SK-N-MC (cell line): ENCODE measurements at regions not wholly inside any gene's neighbourhood (a gene's known extent, or its start where the extent isn't known, plus 50 kb on each side); places are given as distances from the start of the nearest gene placed in this dataset.
"Not testable (repeated sequence)": the region's sequence is repeated elsewhere in the genome, so short reads cannot be mapped to it uniquely, and the experiment has no call there.

ENCODE experiments used
- DNase-seq: peaks from one replicate; pipeline ENCODE4 v3.0.0-alpha.2; 2011; ENCODE audit warnings: low read depth, low spot score
- H3K27ac ChIP-seq: fragments of 200-600 bp; sonication (generic); 2 replicates; pipeline ENCODE4 v1.5.1; 2016; ENCODE audit warnings: mixed run types
- H3K36me3 ChIP-seq: fragments of 200-600 bp; sonication (generic); 2 replicates; pipeline ENCODE4 v1.6.1; 2017; ENCODE audit warnings: antibody characterized with exemption, low read length, mixed read lengths; ENCODE audit not compliant: insufficient read depth
- H3K4me3 ChIP-seq: fragments of 200-600 bp; sonication (generic); 2 replicates; pipeline ENCODE4 v1.5.1; 2016
- H3K9ac ChIP-seq: fragments of 200-600 bp; sonication (generic); 2 replicates; pipeline ENCODE4 v1.8.0; 2017; ENCODE audit warnings: mixed run types, mixed read lengths; ENCODE audit not compliant: insufficient read length
- H3K9me3 ChIP-seq: fragments of 200-600 bp; sonication (generic); 2 replicates; pipeline ENCODE4 v1.6.1; 2017; ENCODE audit warnings: low read depth, mild to moderate bottlenecking, antibody characterized with exemption, low read length, moderate library complexity, mixed read lengths
- EZH2 ChIP-seq: fragments of 200-600 bp; sonication (generic); IDR thresholded peaks from one replicate; pipeline ENCODE4 v1.6.1; 2017; ENCODE audit warnings: antibody characterized with exemption
- FOXP2 ChIP-seq: optimal IDR thresholded peaks from 2 replicates; pipeline ENCODE3; 2011; ENCODE audit warnings: mild to moderate bottlenecking, moderate library complexity; ENCODE audit not compliant: insufficient read depth; ENCODE audit errors: extremely low read length, control extremely low read depth
- POLR2AphosphoS5 ChIP-seq: IDR thresholded peaks from 2 replicates; pipeline ENCODE4 v1.6.1; 2012; ENCODE audit warnings: mild to moderate bottlenecking, low read depth, low read length, borderline replicate concordance

DNA sequence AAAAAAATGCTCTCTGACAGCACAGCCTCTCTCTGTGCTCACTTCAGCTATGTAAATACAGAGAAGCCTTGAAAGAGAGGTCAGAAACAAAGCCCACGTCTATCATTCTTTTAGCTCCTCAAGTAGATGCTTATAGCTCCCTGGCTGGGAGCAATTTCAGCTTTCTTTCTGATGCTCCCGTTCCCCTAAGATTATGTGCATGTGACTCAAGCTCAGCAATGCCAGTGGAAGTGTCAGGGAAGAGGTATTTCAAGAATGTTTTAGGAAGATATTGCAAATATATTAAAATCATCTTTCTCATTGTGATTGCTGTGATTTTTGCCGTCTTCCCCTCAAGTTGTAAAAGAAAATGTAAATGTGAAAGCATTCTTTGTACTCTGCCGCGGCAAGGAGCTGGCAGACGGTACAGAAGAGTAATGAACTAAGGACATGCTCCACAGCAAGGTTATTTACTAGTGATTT, 1353.7 kb upstream of the ACO1 start:
- H3K36me3 ChIP-seq: no peaks in the 10 kb centered on the region
- peak overlapping the region; percentile 68 for H3K4me3 ChIP-seq
- H3K9ac ChIP-seq: peak overlapping the region; percentile 43
- no peak for DNase-seq
- TF ChIP-seq FOXP2 (no peak), EZH2 (no peak), POLR2AphosphoS5 (no peak)
- H3K9me3 ChIP-seq: no peaks in the 10 kb centered on the region
- peak overlapping the region; percentile 86 for H3K27ac ChIP-seq

DNA sequence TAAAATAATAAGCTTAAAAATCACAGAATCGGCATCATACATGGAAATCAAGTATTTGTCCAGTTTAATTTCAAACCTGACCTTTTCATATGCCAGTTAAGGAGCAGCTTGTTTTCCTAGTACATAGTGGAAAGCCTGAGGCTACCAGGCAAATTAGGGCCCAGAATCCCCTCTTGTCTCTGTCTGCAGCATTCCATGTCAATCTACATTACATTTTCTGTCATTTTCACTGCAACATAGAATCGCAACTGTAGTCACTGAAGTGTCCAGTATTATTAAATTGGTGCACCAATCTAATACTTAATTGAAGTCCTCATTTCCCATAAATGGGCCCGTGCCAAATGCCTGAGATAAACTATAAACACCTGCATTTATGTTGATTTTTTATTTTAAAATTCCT, 1352.2 kb upstream of the ACO1 start:
- peak overlapping the region; percentile 70 for H3K27ac ChIP-seq
- peak overlapping the region; percentile 4; the same call in 1 of the 2 replicates for H3K4me3 ChIP-seq
- no peak for TF ChIP-seq FOXP2
- H3K36me3 ChIP-seq: no peaks in the 10 kb centered on the region
- DNase-seq: no peak
- H3K9ac ChIP-seq: no peak overlapping the region
- no peaks in the 10 kb centered on the region for H3K9me3 ChIP-seq

DNA sequence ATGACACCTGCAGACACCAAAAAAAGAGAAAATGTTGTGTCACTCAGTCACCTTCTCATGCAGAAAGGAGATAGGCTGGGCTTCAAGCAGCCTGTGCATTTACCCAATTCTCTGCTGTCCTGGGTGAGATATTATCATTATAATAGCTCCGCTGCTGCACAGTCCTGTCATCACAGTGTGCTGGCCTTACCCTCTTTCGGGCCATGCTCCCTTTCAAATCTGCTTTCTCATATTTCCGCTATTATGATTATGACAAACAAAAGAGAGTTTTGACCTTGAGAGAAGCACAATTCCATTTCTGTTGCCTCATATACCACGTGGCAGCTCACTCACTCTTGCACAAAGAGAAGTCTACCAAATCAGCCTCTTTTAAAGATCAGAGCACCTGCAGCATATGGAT, 1350.1 kb upstream of the ACO1 start:
- Histone ChIP-seq H3K4me3 (no peak overlapping the region), H3K9me3 (no peaks in the 10 kb centered on the region), H3K9ac (no peak overlapping the region), H3K36me3 (no peaks in the 10 kb centered on the region), H3K27ac (no peak overlapping the region)
- TF ChIP-seq POLR2AphosphoS5 (no peak), EZH2 (no peak), FOXP2 (no peak)
- DNase-seq: no peak

DNA sequence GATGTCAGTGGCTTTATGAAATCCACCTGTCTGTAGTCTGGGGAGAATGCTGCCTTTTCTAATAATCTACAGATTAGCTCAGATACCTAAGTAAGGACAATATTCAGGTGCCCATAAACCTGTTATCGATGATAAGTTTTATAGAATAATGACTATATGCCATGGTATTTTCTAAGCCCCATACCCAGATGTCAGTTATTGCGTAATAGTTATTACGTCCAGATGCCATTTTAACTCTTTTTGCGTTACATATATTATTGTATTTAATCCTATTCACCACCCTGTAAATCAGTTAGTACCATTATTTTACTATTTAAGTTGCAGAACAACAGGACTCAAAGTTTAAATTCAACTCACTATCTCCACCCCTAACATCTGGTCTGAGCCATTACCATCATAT, 1343.9 kb upstream of the ACO1 start:
- no peak for TF ChIP-seq FOXP2
- no peak for TF ChIP-seq EZH2
- TF ChIP-seq POLR2AphosphoS5: no peak
- H3K9me3 ChIP-seq: no peaks in the 10 kb centered on the region
- H3K9ac ChIP-seq: no peak overlapping the region

DNA sequence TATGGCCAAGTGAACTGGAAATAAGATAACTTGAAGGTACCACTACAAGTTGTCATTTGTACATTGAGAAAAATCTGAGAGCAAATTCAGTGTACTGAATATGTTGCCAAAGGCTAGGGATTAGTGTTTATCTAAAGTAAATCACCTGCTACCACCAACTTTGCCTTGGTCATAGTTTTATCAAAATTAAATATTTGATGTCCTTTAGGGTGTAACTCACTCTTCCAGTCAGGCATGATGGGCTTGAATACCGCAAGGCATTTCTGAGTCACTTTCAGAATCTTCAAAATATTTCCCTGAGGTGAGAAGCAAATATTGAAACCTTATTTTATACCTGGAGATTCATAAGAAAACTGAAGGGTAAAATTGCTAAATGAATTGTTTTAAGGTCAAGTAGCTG, 1338.6 kb upstream of the ACO1 start:
- no peaks in the 10 kb centered on the region for H3K36me3 ChIP-seq

More for the DNA sequence above, 1343.9 kb upstream of the ACO1 start:
- no peak for DNase-seq
- Histone ChIP-seq H3K27ac (no peak overlapping the region), H3K4me3 (no peak overlapping the region), H3K36me3 (no peaks in the 10 kb centered on the region)

DNA sequence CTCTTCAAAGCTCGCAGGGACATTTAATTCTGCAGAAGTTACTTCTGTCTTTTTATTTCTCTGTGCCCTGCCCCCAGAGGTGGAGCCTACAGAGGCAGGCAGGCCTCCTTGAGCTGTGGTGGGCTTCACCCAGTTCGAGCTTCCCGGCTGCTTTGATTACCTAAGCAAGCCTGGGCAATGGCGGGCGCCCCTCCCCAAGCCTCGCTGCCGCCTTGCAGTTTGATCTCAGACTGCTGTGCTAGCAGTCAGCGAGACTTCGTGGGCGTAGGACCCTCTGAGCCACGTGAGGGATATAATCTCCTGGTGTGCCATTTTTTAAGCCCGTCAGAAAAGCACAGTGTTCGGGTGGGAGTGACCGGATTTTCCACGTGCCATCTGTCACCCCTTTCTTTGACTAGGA, 1322.9 kb upstream of the ACO1 start:
- DNase-seq, H3K9me3 ChIP-seq, H3K36me3 ChIP-seq, H3K27ac ChIP-seq, H3K4me3 ChIP-seq, H3K9ac ChIP-seq: not testable (repeated sequence)

More for the DNA sequence above, 1338.6 kb upstream of the ACO1 start:
- Histone ChIP-seq H3K9ac (no peak overlapping the region), H3K4me3 (no peak overlapping the region), H3K9me3 (no peaks in the 10 kb centered on the region), H3K27ac (no peak overlapping the region)
- no peak for DNase-seq
- TF ChIP-seq POLR2AphosphoS5: no peak
- TF ChIP-seq FOXP2: no peak

DNA sequence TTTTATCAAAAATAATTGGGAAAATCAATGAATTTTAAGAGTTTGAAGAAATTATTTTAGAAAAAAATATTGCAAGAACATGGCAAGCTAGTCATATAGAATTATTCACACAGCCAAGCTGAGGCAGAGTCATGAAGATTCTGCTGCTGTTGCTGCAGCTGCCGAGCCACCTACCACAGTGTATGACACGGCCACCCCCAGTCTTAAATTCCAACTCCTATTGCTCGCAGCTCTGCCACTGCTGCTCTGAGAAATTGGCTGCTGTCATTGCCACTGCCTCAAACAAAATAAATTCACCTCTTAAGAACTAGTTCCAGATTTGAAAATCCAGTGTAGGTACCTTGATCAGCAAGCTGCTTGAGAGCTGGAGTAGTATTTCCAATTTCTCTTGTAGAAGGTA, 1318.8 kb upstream of the ACO1 start:
- H3K9ac ChIP-seq: no peak overlapping the region
- no peak for DNase-seq
- no peak overlapping the region for H3K27ac ChIP-seq
- TF ChIP-seq POLR2AphosphoS5 (no peak), FOXP2 (no peak), EZH2 (no peak)
- H3K9me3 ChIP-seq: no peaks in the 10 kb centered on the region
- no peaks in the 10 kb centered on the region for H3K36me3 ChIP-seq
- no peak overlapping the region for H3K4me3 ChIP-seq

DNA sequence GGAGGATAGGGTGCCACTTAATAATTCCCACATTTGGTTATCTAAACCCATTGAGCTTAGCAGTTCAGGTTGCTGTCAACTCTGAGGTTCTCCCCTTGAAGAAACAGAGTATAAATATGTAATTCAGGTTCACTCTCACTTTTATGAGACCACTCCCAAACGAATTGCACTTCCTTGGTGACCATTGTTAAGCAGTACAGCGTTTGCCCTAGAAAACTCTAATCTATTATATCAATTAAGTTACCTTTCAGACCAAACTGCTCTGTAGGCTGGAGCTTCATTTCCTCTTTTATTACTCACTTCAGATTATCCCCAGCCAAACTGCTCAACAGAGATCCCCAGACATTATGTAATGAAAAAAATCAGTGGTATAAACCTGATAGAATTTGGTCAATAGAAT, 1317.0 kb upstream of the ACO1 start:
- Histone ChIP-seq H3K9ac (no peak overlapping the region), H3K36me3 (no peaks in the 10 kb centered on the region), H3K4me3 (no peak overlapping the region), H3K9me3 (no peaks in the 10 kb centered on the region; the same call in 1 of the 2 replicates), H3K27ac (no peak overlapping the region)
- TF ChIP-seq POLR2AphosphoS5: no peak
- TF ChIP-seq FOXP2: no peak
- TF ChIP-seq EZH2: no peak
- DNase-seq: no peak

DNA sequence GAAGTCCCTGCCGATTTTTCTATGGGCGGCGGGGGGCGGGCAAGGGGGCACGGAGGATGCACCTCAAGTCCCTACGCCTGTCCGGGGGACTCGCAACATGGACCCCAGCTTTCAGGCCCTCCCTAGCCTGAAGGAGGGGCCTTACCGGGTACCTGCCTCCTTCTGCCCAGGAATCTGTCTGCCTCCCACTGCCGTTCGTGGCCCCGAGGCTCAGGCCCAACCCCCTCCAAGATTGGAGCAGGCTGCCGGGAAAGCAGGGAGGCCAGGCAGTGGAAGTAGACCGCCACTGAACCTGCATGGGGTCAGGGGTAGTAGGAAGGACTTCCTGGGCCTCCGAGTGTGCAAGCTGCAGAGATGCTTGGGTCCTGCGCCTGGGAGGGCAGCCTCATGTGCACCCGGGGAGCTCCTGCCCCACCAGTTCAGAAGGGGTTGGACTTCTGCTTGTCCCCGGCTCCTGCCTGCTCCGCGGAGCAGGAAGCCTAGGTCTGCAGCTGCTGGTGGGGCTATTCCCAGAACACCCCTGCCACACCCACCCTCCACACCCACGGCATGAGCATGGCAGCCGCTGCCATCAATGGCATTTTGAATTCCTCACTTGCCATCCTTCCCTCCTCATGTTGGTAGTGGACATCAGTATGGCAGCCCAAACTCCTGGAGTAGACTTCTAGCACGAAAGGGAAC, 1312.7 kb upstream of the ACO1 start:
- TF ChIP-seq EZH2 (no peak), POLR2AphosphoS5 (no peak), FOXP2 (no peak)
- H3K9me3 ChIP-seq: no peaks in the 10 kb centered on the region; the same call in 1 of the 2 replicates
- no peak overlapping the region for H3K4me3 ChIP-seq
- H3K36me3 ChIP-seq: no peaks in the 10 kb centered on the region
- DNase-seq: no peak
- H3K27ac ChIP-seq: no peak overlapping the region
- H3K9ac ChIP-seq: no peak overlapping the region
